Kidney (tissue), 13 donors: ENCODE measurements at regions not wholly inside any gene's neighbourhood (a gene's known extent, or its start where the extent isn't known, plus 50 kb on each side); places are given as distances from the start of the nearest gene placed in this dataset.

Experiments used
- DNase-seq, 5 donors: peaks; one replicate each; pipeline ENCODE4 v3.0.0-alpha.2; 2013 to 2020
- FAIRE-seq: peaks from 2 replicates; lab custom pipeline; 2012; peaks lifted over from hg19 to GRCh38; lab: Jason Lieb, UNC
- H3K27ac ChIP-seq, 2 donors: one replicate each; pipeline ENCODE4 v1.7.0; 2013; ENCODE audit warnings: low read depth in 2 of 2, low read length in 2 of 2, inconsistent platforms in 1 of 2
- H3K27me3 ChIP-seq: one replicate; pipeline ENCODE4 v1.7.1; 2013; ENCODE audit warnings: low read length, inconsistent platforms; ENCODE audit not compliant: control insufficient read depth, insufficient read depth
- H3K36me3 ChIP-seq, 3 donors: one replicate each; pipeline versions ENCODE4 v1.7.0 to v1.7.1; 2013; ENCODE audit warnings: low read length in 3 of 3, control low read depth in 1 of 3, inconsistent platforms in 1 of 3; ENCODE audit not compliant: insufficient read depth in 3 of 3, control insufficient read depth in 2 of 3
- H3K4me1 ChIP-seq, 3 donors: one replicate each; pipeline versions ENCODE4 v1.7.0 to v1.7.1; 2013; ENCODE audit warnings: low read length in 3 of 3, inconsistent platforms in 1 of 3, low read depth in 1 of 3; ENCODE audit not compliant: control insufficient read depth in 2 of 3, insufficient read depth in 2 of 3
- H3K4me3 ChIP-seq, 3 donors: one replicate each; pipeline versions ENCODE4 v1.7.0 to v1.8.1; 2013; ENCODE audit warnings: low read length in 3 of 3, control low read depth in 1 of 3, inconsistent platforms in 1 of 3
- H3K9ac ChIP-seq, 3 donors: one replicate each; pipeline versions ENCODE4 v1.7.0 to v1.7.1; 2013; ENCODE audit warnings: low read length in 3 of 3, control low read depth in 1 of 3, inconsistent platforms in 1 of 3
- H3K9me3 ChIP-seq, 3 donors: one replicate each; pipeline versions ENCODE4 v1.7.0 to v1.7.1; 2013; ENCODE audit warnings: low read length in 3 of 3, control low read depth in 1 of 3, inconsistent platforms in 1 of 3; ENCODE audit not compliant: control insufficient read depth in 2 of 3, insufficient read depth in 1 of 3
- CTCF ChIP-seq: IDR thresholded peaks from 3 replicates; pipeline ENCODE4 v1.5.1; 2012; ENCODE audit warnings: mild to moderate bottlenecking, moderate library complexity, borderline replicate concordance; ENCODE audit not compliant: insufficient read depth; ENCODE audit errors: extremely low read depth
- intact Hi-C: fragments of 100-400 bp; cut with DNase I; formaldehyde crosslinking; loops from one replicate; pipeline ENCODE4 v1.11.1; 2022
- donor health status: control.
- donor health status: control.
- donor health status: control.
- donor health status: control.
- donor health status: control.
- donor health status: DM: yes; HTN: yes; CAD: no.
- donor health status: Normal renal cell carcinoma (clear cell type).

GRCh38 chr2:66824926-66825325 lies 390.0 kb downstream of the MEIS1 start:
- intact Hi-C loops, result no loop called here
- no peaks in the 10 kb centered on the region for H3K9me3 ChIP-seq
- H3K36me3 ChIP-seq, result no peaks in the 10 kb centered on the region
- no peaks in the 10 kb centered on the region for H3K4me1 ChIP-seq
- no peak for DNase-seq
- no peak for TF ChIP-seq CTCF
- no peak overlapping the region for H3K4me3 ChIP-seq
- FAIRE-seq, result no peak
- H3K27me3 ChIP-seq, result no peaks in the 10 kb centered on the region
- H3K27ac ChIP-seq, result no peak overlapping the region
- no peak overlapping the region for H3K9ac ChIP-seq

- intact Hi-C loops, result no loop called here
- FAIRE-seq (no peak), DNase-seq (no peak)
- H3K36me3 ChIP-seq, result no peaks in the 10 kb centered on the region
- H3K4me1 ChIP-seq, result no peaks in the 10 kb centered on the region
- H3K27ac ChIP-seq, result no peak overlapping the region
- H3K9ac ChIP-seq, result no peak overlapping the region
- TF ChIP-seq CTCF, result no peak
- H3K27me3 ChIP-seq, result no peaks in the 10 kb centered on the region
- no peak overlapping the region for H3K4me3 ChIP-seq
- no peaks in the 10 kb centered on the region for H3K9me3 ChIP-seq
Observed at GRCh38 chr2:66827851-66828250, 392.9 kb downstream of the MEIS1 start.

GRCh38 chr2:66828876-66829275 lies 394.0 kb downstream of the MEIS1 start:
- DNase-seq, result no peak
- no peak for FAIRE-seq
- H3K27ac ChIP-seq, result no peak overlapping the region
- H3K4me1 ChIP-seq, result no peaks in the 10 kb centered on the region
- no peak for TF ChIP-seq CTCF
- no peaks in the 10 kb centered on the region for H3K36me3 ChIP-seq
- H3K9ac ChIP-seq, result no peak overlapping the region
- H3K27me3 ChIP-seq, result no peaks in the 10 kb centered on the region
- intact Hi-C loops, result no loop called here
- no peaks in the 10 kb centered on the region for H3K9me3 ChIP-seq
- no peak overlapping the region for H3K4me3 ChIP-seq

GRCh38 chr2:66830881-66831280 lies 396.0 kb downstream of the MEIS1 start:
- no peak for FAIRE-seq
- DNase-seq, result peak in 2 of 5 donors; percentile 26 to 79
- Histone ChIP-seq H3K4me1 (no peaks in the 10 kb centered on the region), H3K27ac (no peak overlapping the region), H3K36me3 (no peaks in the 10 kb centered on the region), H3K4me3 (no peak overlapping the region), H3K9me3 (no peaks in the 10 kb centered on the region), H3K27me3 (no peaks in the 10 kb centered on the region), H3K9ac (no peak overlapping the region)
- intact Hi-C loops, result no loop called here
- TF ChIP-seq CTCF, result no peak
